SK-N-SH (cell line): ENCODE measurements at regions not wholly inside any gene's neighbourhood (a gene's known extent, or its start where the extent isn't known, plus 50 kb on each side); places are given as distances from the start of the nearest gene placed in this dataset.

Experiments
- CTCF ChIA-PET: fragments of 300-600, 350-600 bp; formaldehyde crosslinking; extraction: SDS; loops from one replicate; lab custom pipeline; 2021; lab: Yijun Ruan, JAX
- POLR2A ChIA-PET: fragments of 350-600 bp; sonication (Branson Sonifier 250); formaldehyde crosslinking; extraction: SDS; loops from one replicate; lab custom pipeline; 2020; ENCODE audit warnings: antibody characterized with exemption, inconsistent platforms; lab: Yijun Ruan, JAX
- DNase-seq: peaks from one replicate; pipeline ENCODE4 v3.0.0; 2012
- H2AFZ ChIP-seq: fragments of 200-600 bp; sonication (generic); 2 replicates; pipeline ENCODE4 v1.8.1; 2016; ENCODE audit warnings: antibody characterized with exemption, mild to moderate bottlenecking, low read depth
- H3F3A ChIP-seq: fragments of 200-600 bp; sonication (generic); replicated peaks from 2 replicates; pipeline ENCODE3; 2016; ENCODE audit warnings: antibody characterized with exemption, mild to moderate bottlenecking; ENCODE audit not compliant: insufficient read depth
- H3K27ac ChIP-seq, 2 experiments: fragments of 200-500 bp in 1 of 2; fragments of 200-600 bp in 1 of 2; sonication (Bioruptor generic) in 1 of 2; sonication (generic), shearing (Covaris generic) in 1 of 2; 2 replicates each; pipeline versions ENCODE4 v1.5.1 to v1.6.1; 2014 to 2016; ENCODE audit warnings: low read depth in 2 of 2, inconsistent platforms in 1 of 2, low read length in 1 of 2, mild to moderate bottlenecking in 1 of 2, mixed read lengths in 1 of 2
- H3K27me3 ChIP-seq: fragments of 200-600 bp; sonication (generic), shearing (Covaris generic); 2 replicates; pipeline ENCODE4 v1.6.1; 2016; ENCODE audit warnings: mixed run types; ENCODE audit not compliant: insufficient read depth
- H3K36me3 ChIP-seq, 2 experiments: fragments of 200-500 bp in 1 of 2; fragments of 200-600 bp in 1 of 2; sonication (Bioruptor generic) in 1 of 2; sonication (generic) in 1 of 2; replicated peaks in 1 of 2; 2 replicates each; pipeline versions ENCODE3 to v1.5.1; 2014 to 2016; ENCODE audit warnings: low read length in 1 of 2, mild to moderate bottlenecking in 1 of 2; ENCODE audit not compliant: insufficient read depth in 2 of 2, control insufficient read depth in 1 of 2
- H3K4me1 ChIP-seq, 2 experiments: fragments of 200-500 bp in 1 of 2; fragments of 200-600 bp in 1 of 2; sonication (Bioruptor generic) in 1 of 2; sonication (generic), shearing (Covaris generic) in 1 of 2; 2 replicates each; pipeline versions ENCODE4 v1.5.1 to v1.6.1; 2014 to 2016; ENCODE audit warnings: low read depth in 1 of 2, low read length in 1 of 2, mixed run types in 1 of 2; ENCODE audit not compliant: insufficient read depth in 2 of 2, control insufficient read depth in 1 of 2
- H3K4me2 ChIP-seq: fragments of 200-600 bp; sonication (generic), shearing (Covaris generic); 2 replicates; pipeline ENCODE4 v1.6.1; 2017; ENCODE audit warnings: mixed run types
- H3K4me3 ChIP-seq, 2 experiments: fragments of 200-500 bp in 1 of 2; fragments of 200-600 bp in 1 of 2; sonication (Bioruptor generic) in 1 of 2; sonication (generic), shearing (Covaris generic) in 1 of 2; 2 replicates each; pipeline versions ENCODE4 v1.5.1 to v1.8.1; 2014 to 2016; ENCODE audit warnings: low read depth in 2 of 2, inconsistent platforms in 1 of 2, low read length in 1 of 2, mild to moderate bottlenecking in 1 of 2, mixed read lengths in 1 of 2, moderate library complexity in 1 of 2
- H3K79me2 ChIP-seq: fragments of 200-600 bp; sonication (generic); 2 replicates; pipeline ENCODE4 v1.8.1; 2017; ENCODE audit warnings: mild to moderate bottlenecking; ENCODE audit not compliant: insufficient read depth
- H3K9ac ChIP-seq: fragments of 200-600 bp; sonication (generic); 2 replicates; pipeline ENCODE4 v1.6.1; 2017; ENCODE audit warnings: mixed run types
- H3K9me2 ChIP-seq: fragments of 200-600 bp; sonication (generic); 2 replicates; pipeline ENCODE4 v1.6.1; 2017; ENCODE audit warnings: mixed run types
- H3K9me3 ChIP-seq: fragments of 200-600 bp; sonication (generic); 2 replicates; pipeline ENCODE4 v1.6.1; 2017; ENCODE audit warnings: mixed run types, mild to moderate bottlenecking, moderate library complexity
- H4K20me1 ChIP-seq: fragments of 200-600 bp; sonication (generic); 2 replicates; pipeline ENCODE4 v1.6.1; 2017; ENCODE audit warnings: mild to moderate bottlenecking, mixed run types; ENCODE audit not compliant: insufficient read depth
- CHD2 ChIP-seq: fragments of 150-350 bp; IDR thresholded peaks from 2 replicates; pipeline ENCODE4 v1.6.1; 2018; ENCODE audit warnings: low read length; ENCODE audit not compliant: partially characterized antibody
- CTCF ChIP-seq: fragments of 200-600 bp; sonication (generic); IDR thresholded peaks from 2 replicates; pipeline ENCODE4 v1.6.1; 2017; ENCODE audit warnings: antibody characterized with exemption, mild to moderate bottlenecking, moderate library complexity
- EP300 ChIP-seq, 2 experiments: IDR thresholded peaks; 2 replicates each; pipeline versions ENCODE4 v1.4.0 to v1.6.1; 2012; ENCODE audit warnings: borderline replicate concordance in 1 of 2, low read depth in 1 of 2, low read length in 1 of 2
- FOSL2 ChIP-seq: IDR thresholded peaks from 2 replicates; pipeline ENCODE4 v1.4.0; 2012; ENCODE audit warnings: low read depth, mild to moderate bottlenecking, moderate library complexity, borderline replicate concordance
- GABPA ChIP-seq: IDR thresholded peaks from 2 replicates; pipeline ENCODE4 v1.4.0; 2012; ENCODE audit warnings: low read depth, mild to moderate bottlenecking
- MEF2A ChIP-seq: IDR thresholded peaks from 2 replicates; pipeline ENCODE4 v1.4.0; 2012; ENCODE audit warnings: low read depth, borderline replicate concordance
- MXI1 ChIP-seq: IDR thresholded peaks from 2 replicates; pipeline ENCODE4 v1.6.1; 2012; ENCODE audit warnings: mild to moderate bottlenecking, low read depth, low read length, improper control_type of control experiment
- NRF1 ChIP-seq: IDR thresholded peaks from 2 replicates; pipeline ENCODE4 v1.6.1; 2012; ENCODE audit warnings: low read depth, mild to moderate bottlenecking, low read length
- PBX3 ChIP-seq: IDR thresholded peaks from 2 replicates; pipeline ENCODE4; 2012
- POLR2AphosphoS5 ChIP-seq: IDR thresholded peaks from 2 replicates; pipeline ENCODE4 v1.6.1; 2012; ENCODE audit warnings: low read depth, low read length
- REST ChIP-seq: IDR thresholded peaks from 2 replicates; pipeline ENCODE4 v1.6.1; 2012; ENCODE audit warnings: mild to moderate bottlenecking, low read depth, low read length, moderate library complexity
- RXRA ChIP-seq: IDR thresholded peaks from 2 replicates; pipeline ENCODE4 v1.4.0; 2012; ENCODE audit warnings: low read depth, mild to moderate bottlenecking, borderline replicate concordance
- SIN3A ChIP-seq: IDR thresholded peaks from 2 replicates; pipeline ENCODE4 v1.6.1; 2012; ENCODE audit warnings: low read depth, mild to moderate bottlenecking, low read length, moderate library complexity, borderline replicate concordance
- SMC3 ChIP-seq: IDR thresholded peaks from 2 replicates; pipeline ENCODE4 v1.6.1; 2012; ENCODE audit warnings: low read depth, low read length, improper control_type of control experiment
- TAF1 ChIP-seq: IDR thresholded peaks from 2 replicates; pipeline ENCODE4 v1.6.1; 2012; ENCODE audit warnings: low read depth, mild to moderate bottlenecking, low read length, moderate library complexity, borderline replicate concordance
- TCF12 ChIP-seq: IDR thresholded peaks from 2 replicates; pipeline ENCODE4 v1.4.0; 2012
- USF2 ChIP-seq: fragments of 150-350 bp; IDR thresholded peaks from 2 replicates; pipeline ENCODE4 v1.6.1; 2017; ENCODE audit warnings: antibody characterized with exemption, low read length, low read depth, borderline replicate concordance
- YY1 ChIP-seq: IDR thresholded peaks from 2 replicates; pipeline ENCODE4 v1.4.0; 2012; ENCODE audit warnings: low read depth, mild to moderate bottlenecking
- WGBS: methylation state at CpG from one replicate; pipeline ENCODE4 v1.1.6; 2017; ENCODE audit warnings: low lambda C conversion rate; 5-methylcytosine and 5-hydroxymethylcytosine counted together

GRCh38 chr12:17661250-17661649 is 428.7 kb downstream of the RERGL start:
- POLR2A ChIA-PET, result no interaction called here
- CTCF ChIA-PET, result no interaction called here
- WGBS, result 0% methylated on average over 1 of the region's 1 CpG

More at GRCh38 chr12:17661250-17661649, 428.7 kb downstream of the RERGL start:
- no peaks in the 10 kb centered on the region for H3K36me3 ChIP-seq
- no peaks in the 10 kb centered on the region; the same call in 1 of the 2 replicates for H3K9me2 ChIP-seq
- no peaks in the 10 kb centered on the region for H4K20me1 ChIP-seq
- H3K4me3 ChIP-seq, result no peak overlapping the region
- no peaks in the 10 kb centered on the region for H3K9me3 ChIP-seq
- no peak overlapping the region for H3K4me2 ChIP-seq
- no peaks in the 10 kb centered on the region for H3K4me1 ChIP-seq
- H3K9ac ChIP-seq, result no peak overlapping the region
- DNase-seq, result no peak
- no peaks in the 10 kb centered on the region for H3F3A ChIP-seq
- TF ChIP-seq EP300 (IDR thresholded peaks at IDR 0.05; ENCODE audit: borderline replicate concordance in 1 of 2, low read depth in 1 of 2, low read length in 1 of 2), result no peak
- TF ChIP-seq FOSL2, result no peak
- no peak for TF ChIP-seq CTCF
- no peak for TF ChIP-seq TCF12
- TF ChIP-seq RXRA, result no peak
- TF ChIP-seq YY1, result no peak
- no peak for TF ChIP-seq POLR2AphosphoS5
- no peak for TF ChIP-seq MEF2A
- TF ChIP-seq NRF1, result no peak
- no peak for TF ChIP-seq SMC3
- no peak for TF ChIP-seq TAF1
- TF ChIP-seq MXI1, result no peak
- no peak for TF ChIP-seq GABPA
- no peak for TF ChIP-seq PBX3
- TF ChIP-seq REST, result no peak
- no peak for TF ChIP-seq SIN3A
- no peak for TF ChIP-seq CHD2
- no peak for TF ChIP-seq USF2
- no peaks in the 10 kb centered on the region for H3K79me2 ChIP-seq
- H3K27me3 ChIP-seq, result no peaks in the 10 kb centered on the region
- no peak overlapping the region for H3K27ac ChIP-seq
- no peak overlapping the region for H2AFZ ChIP-seq
